ENCODE measurements at regions not wholly inside any gene's neighbourhood (a gene's known extent, or its start where the extent isn't known, plus 50 kb on each side); places are given as distances from the start of the nearest gene placed in this dataset.

GRCh38 chr6:33929575-33930288 is 125.9 kb upstream of the MLN start:
- TF ChIP-seq CTCF (IDR thresholded peaks at IDR 0.05): no peak
- H3K9me3 ChIP-seq: peaks cover 3% of the 10 kb centered on the region
- no peak for DNase-seq
- no peak overlapping the region for H3K27ac ChIP-seq
- 37 to 46% (median 38%) methylated on average over 9 of the region's 9 CpGs for WGBS, 3 donors
- H3K27me3 ChIP-seq (ENCODE audit: insufficient read depth in 3 of 3, low read length in 2 of 3): no peaks in the 10 kb centered on the region
- H3K36me3 ChIP-seq (ENCODE audit: insufficient read depth in 1 of 2, low read depth in 1 of 2): no peaks in the 10 kb centered on the region
- ATAC-seq: peak in 3 of 4 donors; percentile 47 to 54 (median 51)
- intact Hi-C loops (cut with DNase I): no loop called here
- no peak overlapping the region for H3K4me3 ChIP-seq
- H3K4me1 ChIP-seq: no peaks in the 10 kb centered on the region

GRCh38 chr6:33927616-33928015 is 123.8 kb upstream of the MLN start:
- peak in 1 of 4 donors; percentile 43 for ATAC-seq
- no peak for DNase-seq
- Histone ChIP-seq H3K36me3 (ENCODE audit: insufficient read depth in 1 of 2, low read depth in 1 of 2) (no peaks in the 10 kb centered on the region), H3K27me3 (ENCODE audit: insufficient read depth in 3 of 3, low read length in 2 of 3) (peaks cover 0 to 4% (median 0%) of the 10 kb centered on the region in 3 donors), H3K9me3 (peaks cover 3% of the 10 kb centered on the region), H3K4me1 (no peaks in the 10 kb centered on the region), H3K4me3 (no peak overlapping the region), H3K27ac (no peak overlapping the region)
- TF ChIP-seq CTCF (IDR thresholded peaks at IDR 0.05): no peak
- WGBS, 3 donors: 35 to 49% (median 47%) methylated on average over 4 of the region's 4 CpGs
- intact Hi-C loops (cut with DNase I): no loop called here

- intact Hi-C loops (cut with DNase I): no loop called here
- no peak for TF ChIP-seq CTCF (IDR thresholded peaks at IDR 0.05)
- H3K4me1 ChIP-seq: no peaks in the 10 kb centered on the region
- ATAC-seq (no peak), DNase-seq (no peak)
- 61 to 68% (median 64%) methylated on average over 4 of the region's 4 CpGs for WGBS, 3 donors
- peaks cover 3% of the 10 kb centered on the region for H3K9me3 ChIP-seq
- no peaks in the 10 kb centered on the region for H3K36me3 ChIP-seq (ENCODE audit: insufficient read depth in 1 of 2, low read depth in 1 of 2)
- no peak overlapping the region for H3K4me3 ChIP-seq
- peaks cover 0 to 4% (median 0%) of the 10 kb centered on the region in 3 donors for H3K27me3 ChIP-seq (ENCODE audit: insufficient read depth in 3 of 3, low read length in 2 of 3)
- no peak overlapping the region for H3K27ac ChIP-seq
These were observed 123.3 kb upstream of the MLN start for GRCh38 chr6:33927112-33927511.

- no peak overlapping the region for H3K4me3 ChIP-seq
- TF ChIP-seq CTCF (IDR thresholded peaks at IDR 0.05): no peak
- peaks cover 3% of the 10 kb centered on the region for H3K9me3 ChIP-seq
- DNase-seq (no peak), ATAC-seq (peak in 1 of 4 donors; percentile 35)
- 84 to 91% (median 87%) methylated on average over 4 of the region's 4 CpGs for WGBS, 3 donors
- intact Hi-C loops (cut with DNase I): no loop called here
- H3K27me3 ChIP-seq (ENCODE audit: insufficient read depth in 3 of 3, low read length in 2 of 3): peaks cover 0 to 4% (median 0%) of the 10 kb centered on the region in 3 donors
- no peaks in the 10 kb centered on the region for H3K4me1 ChIP-seq
- no peak overlapping the region for H3K27ac ChIP-seq
- no peaks in the 10 kb centered on the region for H3K36me3 ChIP-seq (ENCODE audit: insufficient read depth in 1 of 2, low read depth in 1 of 2)
These were observed 122.6 kb upstream of the MLN start for GRCh38 chr6:33926451-33926850.

- Histone ChIP-seq H3K4me3 (no peak overlapping the region), H3K36me3 (ENCODE audit: insufficient read depth in 1 of 2, low read depth in 1 of 2) (no peaks in the 10 kb centered on the region), H3K4me1 (no peaks in the 10 kb centered on the region), H3K27ac (no peak overlapping the region), H3K27me3 (ENCODE audit: insufficient read depth in 3 of 3, low read length in 2 of 3) (peaks cover 0 to 4% (median 0%) of the 10 kb centered on the region in 3 donors), H3K9me3 (peaks cover 3% of the 10 kb centered on the region)
- ATAC-seq (no peak), DNase-seq (no peak)
- intact Hi-C loops (cut with DNase I): no loop called here
- no peak for TF ChIP-seq CTCF (IDR thresholded peaks at IDR 0.05)
- 65 to 72% (median 67%) methylated on average over 8 of the region's 8 CpGs for WGBS, 3 donors
These were observed 122.1 kb upstream of the MLN start for GRCh38 chr6:33925936-33926335.

All from psoas muscle (tissue), 7 donors.